ENCODE measurements at regions not wholly inside any gene's neighbourhood (a gene's known extent, or its start where the extent isn't known, plus 50 kb on each side); places are given as distances from the start of the nearest gene placed in this dataset.

DNA sequence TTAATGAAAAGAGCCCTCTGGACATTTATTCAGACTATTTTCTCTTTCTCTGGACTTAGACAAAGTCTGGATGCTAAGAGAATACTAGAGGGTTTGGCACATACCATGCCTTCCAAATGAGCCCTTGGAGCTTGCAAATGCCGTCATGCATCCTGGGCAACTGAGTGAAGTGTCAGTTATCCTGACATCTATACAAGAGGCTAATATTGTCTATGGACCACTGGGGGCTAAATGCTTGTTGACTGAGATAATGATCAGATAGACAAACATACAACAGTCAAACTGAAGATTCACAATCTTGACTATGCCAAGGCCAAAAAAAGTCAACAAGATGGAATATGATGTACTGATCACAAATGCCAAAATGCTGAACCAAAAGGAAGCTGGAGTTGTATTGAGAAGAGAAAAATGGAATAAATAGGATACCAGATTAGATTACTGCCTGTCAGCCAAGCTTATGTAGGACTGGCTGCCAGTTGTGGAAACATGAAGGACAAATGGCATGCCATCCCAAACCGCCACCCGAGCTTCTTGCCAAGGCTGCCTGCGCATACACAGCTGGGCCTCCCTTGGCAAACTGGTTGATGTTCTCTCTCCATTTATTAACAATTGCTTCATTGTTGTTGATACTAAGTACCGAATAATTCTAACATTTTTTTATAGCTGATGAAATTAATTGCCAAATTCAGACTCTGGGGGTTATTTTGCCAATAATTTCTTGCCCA, 240.1 kb upstream of the GRAMD2B start:
- POLR2A ChIA-PET: no interaction called here
- in situ Hi-C loops (cut with HindIII; ENCODE audit: extremely low pct_ligation_motif_present, low pct_unique_long_range_greater_than_20kb): no loop called here
- H3K4me1 ChIP-seq (ENCODE audit: insufficient read depth, low read length): no peaks in the 10 kb centered on the region
- no peak for TF ChIP-seq ZNF501 (CRISPR knock-in tag; IDR thresholded peaks at IDR 0.05)
- no peak for TF ChIP-seq ETV6 (CRISPR knock-in tag; conservative IDR thresholded peaks at IDR 0.05)
- TF ChIP-seq MIXL1 (CRISPR knock-in tag; IDR thresholded peaks at IDR 0.05): no peak
- TF ChIP-seq ZNF337 (CRISPR knock-in tag; IDR thresholded peaks at IDR 0.05; ENCODE audit: borderline replicate concordance, low read depth): no peak
- FAIRE-seq (no peak), ATAC-seq (no peak), DNase-seq (ENCODE audit: low spot score) (no peak)
- H3K9me3 ChIP-seq (ENCODE audit: low read length): no peaks in the 10 kb centered on the region
- no peak overlapping the region for H3K9ac ChIP-seq (ENCODE audit: insufficient read depth, low read depth, low read length)
- BruUV-seq (replicated peaks): no TSS peak
- H3K27ac ChIP-seq (ENCODE audit: extremely low read length, insufficient read depth, low read length): no peak overlapping the region
- no peak overlapping the region for H3K4me2 ChIP-seq (ENCODE audit: low read depth, low read length)
- CTCF ChIA-PET (ENCODE audit: low intra/inter-chr PET ratio, low total read pairs): no interaction called here
- no peaks in the 10 kb centered on the region for H3K79me2 ChIP-seq (ENCODE audit: insufficient read depth, low read length)
- no peak overlapping the region for H2AFZ ChIP-seq (ENCODE audit: low read length)
- no peaks in the 10 kb centered on the region for H4K20me1 ChIP-seq (ENCODE audit: insufficient read depth, low read length)
- no peaks in the 10 kb centered on the region for H3K27me3 ChIP-seq (ENCODE audit: control insufficient read depth in 1 of 2, insufficient read depth in 2 of 2, low read length in 2 of 2)
- intact Hi-C loops (cut with micrococcal nuclease; ENCODE audit: unreplicated experiment): no loop called here
- H3K36me3 ChIP-seq (replicated peaks in 1 of 2; ENCODE audit: control insufficient read depth in 1 of 2, insufficient read depth in 2 of 2, low read length in 2 of 2): no peaks in the 10 kb centered on the region
- WGBS (ENCODE audit: low lambda C conversion rate): 18% methylated on average over 5 of the region's 5 CpGs
- H3K4me3 ChIP-seq (replicated peaks in 1 of 3; ENCODE audit: insufficient read depth in 1 of 3, low read depth in 2 of 3, low read length in 3 of 3): no peak overlapping the region

DNA sequence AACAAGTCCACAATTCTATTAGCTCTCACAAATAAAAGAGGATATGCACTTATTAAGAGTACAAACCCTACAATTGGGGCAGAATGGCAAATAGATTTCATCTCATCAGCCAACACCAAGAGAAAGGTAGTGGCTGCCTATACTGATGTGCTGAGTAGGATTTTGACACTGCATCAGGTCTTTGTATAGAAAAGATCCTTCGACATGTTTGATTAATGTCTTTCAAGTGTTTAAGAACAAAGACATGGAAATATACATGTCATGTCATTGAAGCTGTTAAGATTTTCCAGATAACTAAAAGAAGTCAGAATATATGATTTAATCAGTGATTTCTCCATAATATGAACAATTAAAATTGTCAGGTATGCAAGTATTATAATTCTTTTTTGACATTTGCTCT, 238.7 kb upstream of the GRAMD2B start:
- ChIA-PET POLR2A (no interaction called here), CTCF (ENCODE audit: low intra/inter-chr PET ratio, low total read pairs) (no interaction called here)
- no peaks in the 10 kb centered on the region for H3K4me1 ChIP-seq (ENCODE audit: insufficient read depth, low read length)
- in situ Hi-C loops (cut with HindIII; ENCODE audit: extremely low pct_ligation_motif_present, low pct_unique_long_range_greater_than_20kb) (no loop called here), intact Hi-C loops (cut with micrococcal nuclease; ENCODE audit: unreplicated experiment) (no loop called here)
- H3K4me3 ChIP-seq (replicated peaks in 1 of 3; ENCODE audit: insufficient read depth in 1 of 3, low read depth in 2 of 3, low read length in 3 of 3): no peak overlapping the region
- no peaks in the 10 kb centered on the region for H4K20me1 ChIP-seq (ENCODE audit: insufficient read depth, low read length)
- H3K9ac ChIP-seq (ENCODE audit: insufficient read depth, low read depth, low read length): no peak overlapping the region
- BruUV-seq (replicated peaks): no TSS peak
- no peak overlapping the region for H3K4me2 ChIP-seq (ENCODE audit: low read depth, low read length)
- ATAC-seq (no peak), DNase-seq (ENCODE audit: low spot score) (no peak), FAIRE-seq (no peak)
- no peaks in the 10 kb centered on the region for H3K27me3 ChIP-seq (ENCODE audit: control insufficient read depth in 1 of 2, insufficient read depth in 2 of 2, low read length in 2 of 2)
- H3K79me2 ChIP-seq (ENCODE audit: insufficient read depth, low read length): no peaks in the 10 kb centered on the region
- H2AFZ ChIP-seq (ENCODE audit: low read length): no peak overlapping the region
- H3K9me3 ChIP-seq (ENCODE audit: low read length): no peaks in the 10 kb centered on the region
- no peaks in the 10 kb centered on the region for H3K36me3 ChIP-seq (replicated peaks in 1 of 2; ENCODE audit: control insufficient read depth in 1 of 2, insufficient read depth in 2 of 2, low read length in 2 of 2)
- TF ChIP-seq KDM1A (CRISPR knock-in tag; IDR thresholded peaks at IDR 0.05) (no peak), ZNF101 (CRISPR knock-in tag; IDR thresholded peaks at IDR 0.05; ENCODE audit: borderline replicate concordance, low read depth) (no peak), SYNCRIP (IDR thresholded peaks at IDR 0.05; ENCODE audit: insufficient read depth, low read depth, low read length) (no peak), MBNL3 (CRISPR knock-in tag; conservative IDR thresholded peaks at IDR 0.05) (no peak), KDM4B (CRISPR knock-in tag; IDR thresholded peaks at IDR 0.05) (no peak), RFX1 (IDR thresholded peaks at IDR 0.05) (no peak)
- TF ChIP-seq, protein P1, sequence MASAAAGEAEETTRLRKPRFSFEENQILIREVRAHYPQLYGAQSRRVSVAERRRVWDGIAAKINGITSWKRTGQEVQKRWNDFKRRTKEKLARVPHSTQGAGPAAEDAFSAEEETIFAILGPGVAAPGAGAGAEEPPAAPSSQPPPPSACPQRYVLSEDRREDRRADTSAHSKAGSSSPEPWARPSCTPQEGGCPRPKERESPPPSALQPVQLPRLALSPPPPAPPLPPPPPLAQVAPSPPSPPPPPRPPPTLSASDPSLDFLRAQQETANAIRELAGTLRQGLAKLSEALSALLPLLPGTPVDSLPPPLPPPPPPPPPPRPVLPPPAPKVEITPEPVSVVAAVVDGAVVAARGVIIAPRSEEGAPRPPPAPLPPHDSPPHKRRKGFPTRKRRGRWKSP (CRISPR knock-in tag; IDR thresholded peaks at IDR 0.05): no peak
- TF ChIP-seq, protein P2, sequence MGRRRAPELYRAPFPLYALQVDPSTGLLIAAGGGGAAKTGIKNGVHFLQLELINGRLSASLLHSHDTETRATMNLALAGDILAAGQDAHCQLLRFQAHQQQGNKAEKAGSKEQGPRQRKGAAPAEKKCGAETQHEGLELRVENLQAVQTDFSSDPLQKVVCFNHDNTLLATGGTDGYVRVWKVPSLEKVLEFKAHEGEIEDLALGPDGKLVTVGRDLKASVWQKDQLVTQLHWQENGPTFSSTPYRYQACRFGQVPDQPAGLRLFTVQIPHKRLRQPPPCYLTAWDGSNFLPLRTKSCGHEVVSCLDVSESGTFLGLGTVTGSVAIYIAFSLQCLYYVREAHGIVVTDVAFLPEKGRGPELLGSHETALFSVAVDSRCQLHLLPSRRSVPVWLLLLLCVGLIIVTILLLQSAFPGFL (CRISPR knock-in tag; IDR thresholded peaks at IDR 0.05): no peak
- TF ChIP-seq, protein P3, sequence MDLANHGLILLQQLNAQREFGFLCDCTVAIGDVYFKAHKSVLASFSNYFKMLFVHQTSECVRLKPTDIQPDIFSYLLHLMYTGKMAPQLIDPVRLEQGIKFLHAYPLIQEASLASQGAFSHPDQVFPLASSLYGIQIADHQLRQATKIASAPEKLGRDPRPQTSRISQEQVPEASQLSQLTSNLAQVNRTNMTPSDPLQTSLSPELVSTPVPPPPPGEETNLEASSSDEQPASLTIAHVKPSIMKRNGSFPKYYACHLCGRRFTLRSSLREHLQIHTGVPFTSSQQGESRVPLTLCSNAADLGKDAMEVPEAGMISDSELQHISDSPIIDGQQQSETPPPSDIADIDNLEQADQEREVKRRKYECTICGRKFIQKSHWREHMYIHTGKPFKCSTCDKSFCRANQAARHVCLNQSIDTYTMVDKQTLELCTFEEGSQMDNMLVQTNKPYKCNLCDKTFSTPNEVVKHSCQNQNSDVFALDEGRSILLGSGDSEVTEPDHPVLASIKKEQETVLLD (CRISPR knock-in tag; IDR thresholded peaks at IDR 0.05; ENCODE audit: low read depth): no peak
- H3K27ac ChIP-seq (ENCODE audit: extremely low read length, insufficient read depth, low read length): no peak overlapping the region
- WGBS (ENCODE audit: low lambda C conversion rate): 0% methylated on average over 1 of the region's 1 CpG

Data from HepG2 (cell line).